ENCODE measurements at regions not wholly inside any gene's neighbourhood (a gene's known extent, or its start where the extent isn't known, plus 50 kb on each side); places are given as distances from the start of the nearest gene placed in this dataset.
"Not testable (repeated sequence)": the region's sequence is repeated elsewhere in the genome, so short reads cannot be mapped to it uniquely, and the experiment has no call there.

- Histone ChIP-seq H3K27ac (no peak overlapping the region), H3K27me3 (no peaks in the 10 kb centered on the region), H3K36me3 (no peaks in the 10 kb centered on the region), H3K4me1 (no peaks in the 10 kb centered on the region), H3K4me3 (no peak overlapping the region), H3K9me3 (peaks cover 0 to 5% (median 0%) of the 10 kb centered on the region in 11 donors)
- DNase-seq (no peak), ATAC-seq (no peak)
- intact Hi-C loops (cut with DNase I): no loop called here
- 74 to 82% methylated on average over 8 of the region's 8 CpGs for WGBS, 2 donors
- TF ChIP-seq CTCF (IDR thresholded peaks at IDR 0.05): no peak
These were observed 488.0 kb upstream of the POM121L12 start for GRCh38 chr7:52547308-52547910.

- H3K4me3 ChIP-seq; intact Hi-C loops (cut with DNase I); DNase-seq; H3K27ac ChIP-seq; H3K9me3 ChIP-seq; H3K27me3 ChIP-seq; H3K36me3 ChIP-seq; ATAC-seq; H3K4me1 ChIP-seq: not testable (repeated sequence)
- 49 to 66% methylated on average over 5 of the region's 5 CpGs for WGBS, 2 donors
These were observed 494.2 kb upstream of the POM121L12 start for GRCh38 chr7:52541198-52541765.

- no peak overlapping the region for H3K4me3 ChIP-seq
- 67 to 75% methylated on average over 2 of the region's 2 CpGs for WGBS, 2 donors
- H3K27me3 ChIP-seq: no peaks in the 10 kb centered on the region
- TF ChIP-seq CTCF (IDR thresholded peaks at IDR 0.05): no peak
- ATAC-seq (no peak), DNase-seq (no peak)
- no peaks in the 10 kb centered on the region for H3K36me3 ChIP-seq
- peaks cover 0 to 6% (median 0%) of the 10 kb centered on the region in 11 donors for H3K9me3 ChIP-seq
- intact Hi-C loops (cut with DNase I): no loop called here
- H3K27ac ChIP-seq: no peak overlapping the region
- H3K4me1 ChIP-seq: no peaks in the 10 kb centered on the region
These were observed 495.4 kb upstream of the POM121L12 start for GRCh38 chr7:52540041-52540440.

GRCh38 chr7:52539414-52539813 is 496.0 kb upstream of the POM121L12 start:
- WGBS, 2 donors: 74 to 78% methylated on average over 3 of the region's 3 CpGs
- no peak overlapping the region for H3K27ac ChIP-seq
- DNase-seq: no peak
- no peak for ATAC-seq
- intact Hi-C loops (cut with DNase I): no loop called here
- H3K36me3 ChIP-seq: no peaks in the 10 kb centered on the region
- H3K4me3 ChIP-seq: no peak overlapping the region
- H3K4me1 ChIP-seq: no peaks in the 10 kb centered on the region
- no peaks in the 10 kb centered on the region for H3K27me3 ChIP-seq
- no peak for TF ChIP-seq CTCF (IDR thresholded peaks at IDR 0.05)
- H3K9me3 ChIP-seq: peaks cover 0 to 7% (median 0%) of the 10 kb centered on the region in 11 donors

- H3K27ac ChIP-seq: no peak overlapping the region
- peaks cover 0 to 19% (median 5%) of the 10 kb centered on the region in 11 donors for H3K9me3 ChIP-seq
- no peak for ATAC-seq
- no peaks in the 10 kb centered on the region for H3K36me3 ChIP-seq
- TF ChIP-seq CTCF (IDR thresholded peaks at IDR 0.05): no peak
- H3K27me3 ChIP-seq: no peaks in the 10 kb centered on the region
- intact Hi-C loops (cut with DNase I): no loop called here
- no peak for DNase-seq
- no peak overlapping the region for H3K4me3 ChIP-seq
- WGBS, 2 donors: 57 to 69% methylated on average over 4 of the region's 4 CpGs
- no peaks in the 10 kb centered on the region for H3K4me1 ChIP-seq
These were observed 498.4 kb upstream of the POM121L12 start for GRCh38 chr7:52537051-52537450.

Measured in heart right ventricle (tissue), 16 donors.